ENCODE measurements at regions not wholly inside any gene's neighbourhood (a gene's known extent, or its start where the extent isn't known, plus 50 kb on each side); places are given as distances from the start of the nearest gene placed in this dataset.
"Not testable (repeated sequence)": the region's sequence is repeated elsewhere in the genome, so short reads cannot be mapped to it uniquely, and the experiment has no call there.

- no peaks in the 10 kb centered on the region for H3K9me3 ChIP-seq
- no peaks in the 10 kb centered on the region for H3K27me3 ChIP-seq
- intact Hi-C loops (cut with DNase I; ENCODE audit: low total_unique reads), result no loop called here
- TF ChIP-seq CTCF (IDR thresholded peaks at IDR 0.05), result no peak
- H3K4me3 ChIP-seq, result no peak overlapping the region
- no peaks in the 10 kb centered on the region for H3K4me1 ChIP-seq
- H3K36me3 ChIP-seq, result no peaks in the 10 kb centered on the region
- H3K27ac ChIP-seq, result no peak overlapping the region
- no peak for DNase-seq
Measured at GRCh38 chr2:48199070-48199469, 115.4 kb upstream of the FOXN2 start.

DNA sequence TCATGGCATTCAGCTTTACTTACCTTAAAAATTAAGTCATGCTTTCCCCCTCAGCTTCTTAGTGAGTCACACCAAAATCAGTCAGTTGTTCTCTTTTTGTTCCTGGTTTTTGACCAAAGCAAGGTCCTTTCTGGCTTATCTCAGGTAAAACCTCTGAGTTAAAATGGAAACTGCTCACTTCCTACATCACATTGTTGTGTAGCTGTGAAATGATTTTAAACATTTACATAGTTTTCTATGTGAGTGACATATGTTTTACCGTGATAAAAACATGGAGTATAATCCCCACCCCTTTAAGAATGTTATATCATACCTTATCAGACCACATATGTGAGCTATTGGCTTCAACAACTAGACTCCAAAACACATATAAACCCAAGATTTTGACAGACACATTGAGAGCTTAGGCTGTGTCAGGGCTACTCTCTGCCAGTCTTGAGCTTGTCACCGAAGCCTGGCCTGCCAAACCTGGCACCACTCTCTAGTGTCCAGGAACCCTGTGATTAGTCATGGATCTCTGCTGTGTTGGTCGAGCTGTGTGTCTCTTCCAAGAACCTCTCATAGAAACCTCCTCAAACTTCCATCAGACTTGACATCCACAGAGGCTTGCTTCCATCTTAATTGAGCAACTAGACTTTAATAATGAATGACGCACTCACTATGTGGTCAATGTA, 113.7 kb upstream of the FOXN2 start:
- TF ChIP-seq CTCF (IDR thresholded peaks at IDR 0.05), result no peak
- DNase-seq, result no peak
- H3K4me3 ChIP-seq, result no peak overlapping the region
- no peaks in the 10 kb centered on the region for H3K27me3 ChIP-seq
- H3K9me3 ChIP-seq, result no peaks in the 10 kb centered on the region
- intact Hi-C loops (cut with DNase I; ENCODE audit: low total_unique reads), result no loop called here
- H3K27ac ChIP-seq, result no peak overlapping the region
- H3K36me3 ChIP-seq, result no peaks in the 10 kb centered on the region
- H3K4me1 ChIP-seq, result no peaks in the 10 kb centered on the region

DNA sequence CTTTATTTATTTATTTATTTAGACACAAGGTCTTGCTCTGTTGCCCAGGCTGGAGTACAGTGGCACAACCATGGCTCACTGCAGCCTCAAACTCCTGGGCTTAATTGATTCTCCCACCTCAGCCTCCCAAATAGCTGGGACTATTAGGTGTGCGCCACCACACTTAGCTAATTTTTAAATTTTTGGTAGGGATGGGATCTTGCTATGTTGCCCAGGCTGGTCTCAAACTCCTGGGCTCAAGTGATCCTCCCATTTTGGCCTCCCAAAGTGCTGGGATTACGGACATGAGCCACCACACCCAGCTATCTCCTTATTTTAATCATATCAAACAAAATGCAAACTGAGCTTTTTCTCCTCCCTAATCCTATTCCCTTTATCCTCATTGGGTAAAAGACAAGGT, 113.0 kb upstream of the FOXN2 start:
- H3K9me3 ChIP-seq; intact Hi-C loops (cut with DNase I; ENCODE audit: low total_unique reads); H3K4me1 ChIP-seq; H3K27ac ChIP-seq; H3K36me3 ChIP-seq; H3K4me3 ChIP-seq; H3K27me3 ChIP-seq; DNase-seq: not testable (repeated sequence)

DNA sequence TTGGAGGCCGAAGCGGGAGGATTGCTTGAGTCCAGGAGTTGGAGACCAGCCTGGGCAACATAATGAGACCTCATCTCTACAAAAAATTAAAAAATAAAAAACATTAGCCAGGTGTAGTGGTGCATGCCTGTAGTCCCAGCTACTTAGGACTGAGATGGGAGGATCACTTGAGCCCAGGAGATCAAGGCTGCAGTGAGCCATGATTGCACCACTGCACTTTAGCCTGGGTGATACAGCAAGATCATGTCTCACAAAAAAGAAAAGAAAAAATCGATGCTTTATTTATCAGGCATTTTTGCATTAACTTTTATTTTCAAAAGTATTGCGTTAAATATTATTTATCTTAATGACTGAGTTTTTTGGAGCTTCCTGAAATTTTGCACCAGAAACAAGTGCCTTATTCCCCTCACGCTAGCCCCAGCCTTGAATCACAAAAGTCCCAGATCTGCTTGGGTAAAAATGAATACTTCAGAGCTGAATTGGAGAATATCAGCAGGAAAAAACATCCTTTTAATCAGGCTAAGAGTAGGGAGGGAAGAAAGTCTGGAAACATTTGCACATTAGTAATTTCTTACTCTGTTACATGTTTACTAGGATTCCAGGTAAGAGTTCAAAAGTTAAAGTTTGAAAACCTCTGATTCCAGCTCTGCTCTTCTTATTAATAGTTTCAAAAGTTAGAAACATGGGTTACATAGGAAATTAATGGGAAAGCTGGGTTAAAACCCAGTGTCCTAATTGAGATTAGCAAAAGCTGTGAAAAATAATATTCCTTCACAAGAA, 111.4 kb upstream of the FOXN2 start:
- no peak overlapping the region for H3K27ac ChIP-seq
- no peak for TF ChIP-seq CTCF (IDR thresholded peaks at IDR 0.05)
- H3K27me3 ChIP-seq, result no peaks in the 10 kb centered on the region
- H3K4me3 ChIP-seq, result no peak overlapping the region
- no peaks in the 10 kb centered on the region for H3K4me1 ChIP-seq
- DNase-seq, result no peak
- no peaks in the 10 kb centered on the region for H3K36me3 ChIP-seq
- intact Hi-C loops (cut with DNase I; ENCODE audit: low total_unique reads), result no loop called here
- no peaks in the 10 kb centered on the region for H3K9me3 ChIP-seq

DNA sequence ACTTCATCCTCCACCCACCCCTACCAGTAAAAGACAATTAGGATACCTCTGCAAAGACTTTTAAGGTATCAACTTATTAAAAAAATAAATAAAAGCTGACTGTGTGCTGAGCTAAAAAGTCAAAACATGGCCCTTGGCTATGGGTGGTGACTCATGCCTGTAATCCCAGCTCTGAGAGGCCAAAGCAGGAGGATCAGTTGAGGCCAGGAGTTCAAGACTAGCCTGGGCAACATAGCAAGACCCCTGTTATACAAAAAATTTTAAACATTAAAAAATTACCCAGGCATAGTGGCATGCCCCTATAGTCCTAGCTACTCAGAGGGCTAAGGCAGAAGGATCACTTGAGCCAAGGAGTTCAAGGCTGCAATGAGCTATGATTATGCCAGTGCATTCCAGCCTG, 110.8 kb upstream of the FOXN2 start:
- no peaks in the 10 kb centered on the region for H3K4me1 ChIP-seq
- no peaks in the 10 kb centered on the region for H3K27me3 ChIP-seq
- no peak for TF ChIP-seq CTCF (IDR thresholded peaks at IDR 0.05)
- no peak overlapping the region for H3K27ac ChIP-seq
- intact Hi-C loops (cut with DNase I; ENCODE audit: low total_unique reads), result no loop called here
- DNase-seq, result no peak
- H3K36me3 ChIP-seq, result no peaks in the 10 kb centered on the region
- H3K4me3 ChIP-seq, result no peak overlapping the region
- no peaks in the 10 kb centered on the region for H3K9me3 ChIP-seq

DNA sequence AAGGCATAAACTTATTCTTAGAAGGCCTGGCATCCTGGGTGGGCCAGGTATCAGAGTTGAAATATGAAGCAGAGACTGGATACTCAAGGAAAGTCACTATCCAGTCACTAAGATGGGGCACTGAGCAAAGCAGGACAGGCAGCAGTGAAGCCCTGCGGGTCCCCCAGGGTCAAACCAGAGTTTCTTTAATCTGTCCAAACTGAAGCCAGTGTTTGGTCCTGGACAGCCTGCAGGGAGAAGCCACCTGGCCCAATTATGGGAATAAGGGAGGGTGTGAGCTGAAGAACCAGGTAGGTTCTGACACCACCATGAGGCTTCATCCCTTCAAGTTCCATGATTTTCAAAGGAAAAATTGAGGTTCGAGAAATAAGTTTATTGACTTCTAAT, 109.7 kb upstream of the FOXN2 start:
- H3K36me3 ChIP-seq, result no peaks in the 10 kb centered on the region
- H3K27me3 ChIP-seq, result no peaks in the 10 kb centered on the region
- peaks cover 0 to 9% (median 0%) of the 10 kb centered on the region in 4 donors for H3K4me1 ChIP-seq
- no peak overlapping the region for H3K4me3 ChIP-seq
- TF ChIP-seq CTCF (IDR thresholded peaks at IDR 0.05), result no peak
- no peaks in the 10 kb centered on the region for H3K9me3 ChIP-seq
- H3K27ac ChIP-seq, result no peak overlapping the region
- intact Hi-C loops (cut with DNase I; ENCODE audit: low total_unique reads), result no loop called here
- DNase-seq, result no peak

Data from tibial artery (tissue), 4 donors.